Thymus (tissue), 11 donors: ENCODE measurements at regions not wholly inside any gene's neighbourhood (a gene's known extent, or its start where the extent isn't known, plus 50 kb on each side); places are given as distances from the start of the nearest gene placed in this dataset.

Experiments used
- DNase-seq, 9 donors: peaks; one replicate each; pipeline ENCODE4 v3.0.0-alpha.2; 2013; ENCODE audit warnings: low spot score in 9 of 9, low read depth in 6 of 9, missing footprints in 1 of 9
- H3K27ac ChIP-seq, 2 donors: one replicate each; pipeline ENCODE4 v1.5.1; 2013; ENCODE audit warnings: control low read depth in 1 of 2, low read depth in 1 of 2, low read length in 1 of 2, mild to moderate bottlenecking in 1 of 2, moderate library complexity in 1 of 2
- H3K27me3 ChIP-seq, 2 donors: one replicate each; pipeline ENCODE4 v1.5.1; 2013; ENCODE audit warnings: low read length in 1 of 2; ENCODE audit not compliant: control insufficient read depth in 2 of 2, insufficient read depth in 1 of 2
- H3K36me3 ChIP-seq, 2 donors: one replicate each; pipeline ENCODE4 v1.5.1; 2013; ENCODE audit warnings: low read length in 1 of 2, mild to moderate bottlenecking in 1 of 2, moderate library complexity in 1 of 2; ENCODE audit not compliant: control insufficient read depth in 2 of 2, insufficient read depth in 2 of 2
- H3K4me1 ChIP-seq, 2 donors: one replicate each; pipeline ENCODE4 v1.5.1; 2013; ENCODE audit warnings: low read length in 2 of 2; ENCODE audit not compliant: control insufficient read depth in 2 of 2, insufficient read depth in 2 of 2
- H3K4me3 ChIP-seq, 2 donors: one replicate each; pipeline ENCODE4 v1.5.1; 2013; ENCODE audit warnings: low read length in 2 of 2, control low read depth in 1 of 2, mild to moderate bottlenecking in 1 of 2
- H3K9me3 ChIP-seq, 2 donors: one replicate each; pipeline ENCODE4 v1.5.1; 2013; ENCODE audit warnings: low read length in 1 of 2, mild to moderate bottlenecking in 1 of 2; ENCODE audit not compliant: control insufficient read depth in 2 of 2, insufficient read depth in 1 of 2
- WGBS: extraction: QIAGEN DNeasy Blood & Tissue Kit; methylation state at CpG from one replicate; pipeline ENCODE4 v1.1.7; 2013; 5-methylcytosine and 5-hydroxymethylcytosine counted together
- donor health status: healthy.

GRCh38 chr7:361680-362401, 71.9 kb downstream of the FOXL3 start:
- Histone ChIP-seq H3K4me3 (peak overlapping the region; percentile 21 to 39), H3K4me1 (peaks cover 31 to 77% of the 10 kb centered on the region in 2 donors), H3K36me3 (no peaks in the 10 kb centered on the region), H3K27me3 (peaks cover 0 to 13% of the 10 kb centered on the region in 2 donors), H3K9me3 (peaks cover 2 to 20% of the 10 kb centered on the region in 2 donors), H3K27ac (peak overlapping the region; percentile 84 to 86)
- WGBS: 83% methylated on average over 16 of the region's 18 CpGs
- no peak for DNase-seq

DNA sequence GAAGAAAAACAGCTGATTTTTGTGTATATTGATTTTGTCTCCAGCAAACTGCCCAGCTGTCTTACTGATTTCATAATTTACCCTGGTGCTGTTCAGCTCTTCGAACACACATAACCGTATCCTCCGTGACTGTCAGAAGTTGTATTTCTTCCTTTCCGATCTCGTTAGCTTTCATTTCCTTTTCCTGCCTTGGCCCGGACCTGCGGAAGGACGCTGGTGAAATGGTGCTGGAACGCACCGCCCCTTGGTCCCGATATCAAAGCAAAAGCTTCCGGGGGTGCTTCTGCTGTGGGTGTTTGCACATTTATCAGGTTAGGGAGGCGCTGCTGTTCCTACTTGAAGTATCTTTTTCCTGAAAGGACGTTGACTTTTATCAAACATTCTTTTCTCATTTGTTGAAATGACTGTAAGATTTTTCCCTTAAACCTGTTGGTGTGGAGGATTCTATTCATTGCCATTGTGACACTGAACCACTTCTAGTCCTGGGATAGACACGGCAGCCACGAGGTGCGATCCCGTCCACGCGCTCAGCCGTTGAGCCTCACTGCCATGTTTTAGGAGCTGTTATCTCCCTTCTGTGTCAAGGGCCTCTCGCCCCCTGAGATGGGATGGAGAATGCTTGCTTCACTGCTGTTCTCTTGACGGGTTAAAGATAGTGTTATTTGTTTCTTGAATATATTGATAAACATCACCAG, 72.6 kb downstream of the FOXL3 start:
- peak in 4 of 9 donors; percentile 49 to 78 (median 52) for DNase-seq
- Histone ChIP-seq H3K36me3 (no peaks in the 10 kb centered on the region), H3K27me3 (peaks cover 0 to 13% of the 10 kb centered on the region in 2 donors), H3K4me1 (peaks cover 31 to 76% of the 10 kb centered on the region in 2 donors), H3K4me3 (peak overlapping the region; percentile 21 to 39), H3K27ac (peak overlapping the region; percentile 84 to 86), H3K9me3 (peaks cover 2 to 20% of the 10 kb centered on the region in 2 donors)
- WGBS: 20% methylated on average over 23 of the region's 23 CpGs

DNA sequence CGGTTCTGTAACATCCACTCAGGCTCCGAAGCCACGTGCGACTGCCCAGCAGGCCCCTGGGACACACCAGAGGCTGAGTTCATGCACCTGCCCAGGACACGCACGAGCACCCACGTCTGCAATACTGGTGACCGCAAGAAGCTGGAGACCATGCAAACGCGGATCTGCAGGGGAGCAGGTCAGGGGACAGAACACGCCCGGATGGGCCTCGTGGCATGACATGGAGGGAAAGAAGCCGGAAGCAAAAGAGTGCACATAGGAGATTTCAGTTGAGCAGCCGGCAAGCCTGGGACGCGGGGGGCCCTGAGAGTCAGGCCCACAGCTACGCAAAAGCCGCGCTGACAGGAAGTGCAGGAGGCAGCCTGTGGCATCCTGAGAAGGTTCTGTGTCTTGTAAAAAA, 73.7 kb downstream of the FOXL3 start:
- 60% methylated on average over 20 of the region's 20 CpGs for WGBS
- H3K36me3 ChIP-seq: no peaks in the 10 kb centered on the region
- peak overlapping the region; percentile 55 to 77 for H3K27ac ChIP-seq
- peak in 3 of 9 donors; percentile 44 to 72 (median 45) for DNase-seq
- H3K4me3 ChIP-seq: no peak overlapping the region
- peaks cover 0 to 13% of the 10 kb centered on the region in 2 donors for H3K27me3 ChIP-seq
- H3K4me1 ChIP-seq: peaks cover 31 to 73% of the 10 kb centered on the region in 2 donors
- H3K9me3 ChIP-seq: peaks cover 2 to 14% of the 10 kb centered on the region in 2 donors

DNA sequence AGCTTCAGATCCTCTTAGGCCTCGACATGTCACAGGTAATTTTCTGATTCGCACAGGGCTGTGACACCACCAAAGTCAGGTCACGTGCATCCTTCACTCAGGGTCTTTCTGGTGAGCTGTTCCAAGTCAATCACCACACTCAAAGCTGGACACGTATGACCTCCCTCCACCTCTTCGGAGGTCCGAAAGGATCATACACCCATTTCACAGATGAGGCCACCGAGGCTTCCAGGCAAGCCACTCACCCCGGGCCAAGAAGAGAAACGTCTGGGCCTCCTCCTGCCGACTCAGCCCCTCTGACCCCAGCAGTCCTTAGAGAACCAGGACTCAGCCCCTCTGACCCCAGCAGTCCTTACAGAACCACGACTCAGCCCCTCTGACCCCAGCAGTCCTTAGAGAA, 74.6 kb downstream of the FOXL3 start:
- 96% methylated on average over 11 of the region's 11 CpGs for WGBS
- Histone ChIP-seq H3K36me3 (no peaks in the 10 kb centered on the region), H3K4me1 (peaks cover 30 to 73% of the 10 kb centered on the region in 2 donors), H3K9me3 (peaks cover 2 to 7% of the 10 kb centered on the region in 2 donors), H3K27me3 (peaks cover 0 to 14% of the 10 kb centered on the region in 2 donors), H3K4me3 (no peak overlapping the region), H3K27ac (peak overlapping the region in 1 of 2 donors; percentile 31)
- DNase-seq: no peak

- DNase-seq: no peak
- Histone ChIP-seq H3K27me3 (peaks cover 0 to 5% of the 10 kb centered on the region in 2 donors), H3K36me3 (no peaks in the 10 kb centered on the region), H3K4me1 (peaks cover 21 to 69% of the 10 kb centered on the region in 2 donors), H3K4me3 (no peak overlapping the region), H3K27ac (no peak overlapping the region), H3K9me3 (peaks cover 2 to 7% of the 10 kb centered on the region in 2 donors)
- 85% methylated on average over 23 of the region's 23 CpGs for WGBS
Observed at GRCh38 chr7:365593-365992, 75.6 kb downstream of the FOXL3 start.

DNA sequence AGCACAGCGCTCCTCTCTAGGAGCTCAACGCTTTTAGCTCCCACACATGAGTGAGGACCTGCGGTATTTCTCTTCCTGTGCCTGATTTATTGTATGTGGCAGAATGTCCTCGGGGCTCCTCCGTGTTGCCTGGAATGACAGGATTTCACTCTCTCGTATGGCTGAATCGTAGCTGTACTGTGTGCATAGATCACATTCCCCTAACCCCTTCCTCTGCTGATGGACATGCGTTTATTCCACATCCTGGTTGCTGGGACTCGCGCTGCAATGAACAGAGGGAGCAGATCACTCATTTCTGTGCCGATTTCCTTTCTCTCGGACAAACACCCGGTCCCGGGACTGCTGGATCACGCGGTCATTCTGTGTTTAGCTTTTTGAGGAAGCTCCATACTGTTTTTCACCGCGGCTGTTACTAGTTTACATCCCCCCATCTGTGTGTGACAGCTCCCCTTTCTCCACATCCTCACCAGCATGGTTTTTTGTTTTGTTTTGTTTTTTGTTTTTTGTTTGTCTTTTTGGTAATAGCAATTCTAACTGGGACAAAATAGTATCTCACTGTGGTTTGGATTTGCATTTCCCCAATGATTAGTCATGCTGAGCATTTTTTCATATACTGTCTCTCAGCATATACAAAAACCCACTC, 76.3 kb downstream of the FOXL3 start:
- 2% methylated on average over 18 of the region's 18 CpGs for WGBS
- H3K36me3 ChIP-seq: no peaks in the 10 kb centered on the region
- H3K4me1 ChIP-seq: peaks cover 19 to 66% of the 10 kb centered on the region in 2 donors
- no peak overlapping the region for H3K4me3 ChIP-seq
- peaks cover 0 to 5% of the 10 kb centered on the region in 2 donors for H3K27me3 ChIP-seq
- no peak overlapping the region for H3K27ac ChIP-seq
- H3K9me3 ChIP-seq: peaks cover 2 to 7% of the 10 kb centered on the region in 2 donors
- DNase-seq: peak in 1 of 9 donors; percentile 45

DNA sequence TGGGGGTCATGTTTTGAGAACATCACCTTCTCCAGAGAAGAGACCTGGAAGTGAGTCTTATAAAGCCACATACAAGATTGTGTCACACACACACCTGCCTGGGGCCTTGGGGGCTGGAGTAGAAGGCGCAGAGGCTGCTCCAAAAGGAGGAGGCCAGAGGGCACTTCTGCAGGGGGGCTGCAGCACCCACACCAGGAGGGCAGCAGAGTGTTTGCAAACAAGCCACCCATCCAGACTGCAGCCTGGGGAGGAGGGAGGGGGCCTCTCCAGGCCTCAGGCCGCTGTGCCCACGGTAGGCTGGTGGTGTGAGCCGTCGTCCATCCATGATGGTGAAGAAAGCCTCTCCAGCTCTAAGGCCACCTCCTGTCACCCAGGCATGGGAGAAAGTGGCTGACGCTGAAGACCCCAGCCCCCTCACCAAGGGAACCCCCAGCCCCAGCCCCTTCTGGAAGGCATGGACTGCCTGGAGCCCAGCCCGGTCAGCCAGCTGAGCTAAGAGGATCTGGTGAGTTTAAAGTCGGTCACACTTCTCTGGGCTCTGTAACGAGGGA, 77.5 kb downstream of the FOXL3 start:
- H3K4me3 ChIP-seq: no peak overlapping the region
- peaks cover 12 to 59% of the 10 kb centered on the region in 2 donors for H3K4me1 ChIP-seq
- H3K27me3 ChIP-seq: peaks cover 0 to 7% of the 10 kb centered on the region in 2 donors
- no peak overlapping the region for H3K27ac ChIP-seq
- no peaks in the 10 kb centered on the region for H3K36me3 ChIP-seq
- 96% methylated on average over 9 of the region's 9 CpGs for WGBS
- no peak for DNase-seq
- H3K9me3 ChIP-seq: peaks cover 2 to 7% of the 10 kb centered on the region in 2 donors

DNA sequence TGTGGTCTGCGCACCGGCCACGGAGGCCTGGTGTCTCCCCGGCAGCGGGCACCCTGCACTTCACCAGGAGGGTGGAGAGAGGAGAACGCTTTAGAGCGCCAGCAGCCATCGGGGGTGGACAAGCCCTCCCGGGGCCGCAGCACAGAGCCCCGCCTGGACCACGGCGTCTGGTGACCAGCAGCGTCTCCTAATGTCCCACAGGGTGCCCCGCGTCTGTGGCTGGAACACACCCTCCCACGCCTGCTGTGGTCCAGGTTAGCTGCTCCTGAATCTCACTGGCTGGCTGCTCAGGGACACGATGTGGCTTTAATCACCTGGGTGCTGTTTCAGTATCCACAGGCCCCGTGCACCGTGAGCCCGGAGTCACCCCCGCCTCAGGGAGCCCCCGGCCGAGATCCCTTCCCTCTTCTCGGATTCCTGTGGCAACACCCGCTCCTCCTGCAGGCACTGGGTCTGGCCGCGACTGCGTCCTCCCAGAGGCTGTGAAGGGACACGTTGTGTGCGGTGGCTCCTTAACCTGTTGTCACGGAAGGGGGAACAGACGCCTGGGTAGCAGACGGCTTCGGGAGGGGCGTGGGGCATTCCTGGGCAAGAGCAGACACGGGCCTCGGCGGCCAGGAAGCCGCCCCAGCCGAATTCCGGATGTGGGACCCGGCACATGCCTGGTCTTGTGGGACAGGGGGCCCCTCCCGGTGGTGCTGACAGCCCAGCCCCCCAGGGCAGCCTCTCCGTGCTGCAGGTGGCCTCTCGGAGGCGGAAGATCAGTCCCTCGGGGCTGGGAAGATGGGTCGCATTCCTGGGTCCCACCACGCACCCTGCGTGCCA, 78.9 kb downstream of the FOXL3 start:
- peak overlapping the region; percentile 7 to 25 for H3K27ac ChIP-seq
- no peak for DNase-seq

More for the DNA sequence above, 78.9 kb downstream of the FOXL3 start:
- Histone ChIP-seq H3K9me3 (peaks cover 0 to 4% of the 10 kb centered on the region in 2 donors), H3K4me3 (no peak overlapping the region), H3K36me3 (no peaks in the 10 kb centered on the region), H3K4me1 (peaks cover 4 to 52% of the 10 kb centered on the region in 2 donors), H3K27me3 (peaks cover 0 to 19% of the 10 kb centered on the region in 2 donors)
- WGBS: 75% methylated on average over 51 of the region's 51 CpGs
